DOHH2 (cell line): ENCODE measurements at regions not wholly inside any gene's neighbourhood (a gene's known extent, or its start where the extent isn't known, plus 50 kb on each side); places are given as distances from the start of the nearest gene placed in this dataset.
"Not testable (repeated sequence)": the region's sequence is repeated elsewhere in the genome, so short reads cannot be mapped to it uniquely, and the experiment has no call there.

Source experiments
- H3F3A ChIP-seq: fragments of 200-600 bp; sonication (generic), shearing (Covaris generic); 2 replicates; pipeline ENCODE4 v1.6.0; 2016; ENCODE audit warnings: antibody characterized with exemption, mild to moderate bottlenecking; ENCODE audit not compliant: control insufficient read depth, insufficient read depth
- H3K27ac ChIP-seq: fragments of 200-600 bp; sonication (generic); 2 replicates; pipeline ENCODE4 v1.5.1; 2014; ENCODE audit warnings: low read depth, mild to moderate bottlenecking, low read length, moderate library complexity
- H3K27me3 ChIP-seq: fragments of 200-600 bp; sonication (generic); 2 replicates; pipeline ENCODE4 v1.6.1; 2014; ENCODE audit warnings: mild to moderate bottlenecking, low read length, mixed read lengths; ENCODE audit not compliant: control insufficient read depth
- H3K36me3 ChIP-seq: fragments of 200-600 bp; sonication (generic); 2 replicates; pipeline ENCODE4 v1.6.1; 2014; ENCODE audit warnings: mild to moderate bottlenecking, low read length, moderate library complexity, mixed read lengths; ENCODE audit not compliant: control insufficient read depth
- H3K4me1 ChIP-seq: fragments of 200-600 bp; sonication (generic); 2 replicates; pipeline ENCODE4 v1.6.1; 2014; ENCODE audit warnings: mild to moderate bottlenecking, low read length, mixed read lengths; ENCODE audit not compliant: control insufficient read depth
- H3K4me2 ChIP-seq: fragments of 200-600 bp; sonication (generic); 2 replicates; pipeline ENCODE4 v1.6.0; 2014; ENCODE audit warnings: mild to moderate bottlenecking, low read length, moderate library complexity
- H3K4me3 ChIP-seq: fragments of 200-600 bp; sonication (generic); 2 replicates; pipeline ENCODE4 v1.5.1; 2014; ENCODE audit warnings: mild to moderate bottlenecking, low read length, mixed read lengths
- H3K79me2 ChIP-seq: fragments of 200-600 bp; sonication (generic); 2 replicates; pipeline ENCODE4 v1.6.1; 2014; ENCODE audit warnings: mild to moderate bottlenecking, low read length, mixed read lengths; ENCODE audit not compliant: control insufficient read depth
- H3K9me2 ChIP-seq: fragments of 200-600 bp; sonication (generic); replicated peaks from 2 replicates; pipeline ENCODE4 v1.6.1; 2014; ENCODE audit warnings: mild to moderate bottlenecking, low read length, mixed read lengths; ENCODE audit not compliant: control insufficient read depth
- H3K9me3 ChIP-seq: fragments of 200-600 bp; sonication (generic); 2 replicates; pipeline ENCODE4 v1.6.1; 2014; ENCODE audit warnings: antibody characterized with exemption, low read length, mixed read lengths; ENCODE audit not compliant: control insufficient read depth, insufficient read depth
- H4K20me1 ChIP-seq: fragments of 200-600 bp; sonication (generic); 2 replicates; pipeline ENCODE4 v1.6.0; 2014; ENCODE audit warnings: low read depth, mild to moderate bottlenecking, antibody characterized with exemption, low read length, moderate library complexity; ENCODE audit not compliant: control insufficient read depth, insufficient read depth
- EZH2phosphoT487 ChIP-seq: fragments of 200-600 bp; sonication (generic); IDR thresholded peaks from 2 replicates; pipeline ENCODE4 v1.6.1; 2017; ENCODE audit warnings: borderline replicate concordance, mild to moderate bottlenecking, antibody characterized with exemption, low read length, moderate library complexity, mixed read lengths
- TF ChIP-seq, protein P1 (sequence below): fragments of 200-600 bp; sonication (generic); IDR thresholded peaks from one replicate; pipeline ENCODE4 v1.5.1; 2014; ENCODE audit warnings: antibody characterized with exemption, mild to moderate bottlenecking, low read depth, low read length; ENCODE audit not compliant: poor library complexity, severe bottlenecking

- Histone ChIP-seq H3K9me3 (no peaks in the 10 kb centered on the region), H3K4me3 (no peak overlapping the region), H3K4me1 (peaks cover 68% of the 10 kb centered on the region), H4K20me1 (no peaks in the 10 kb centered on the region), H3K27ac (no peak overlapping the region), H3F3A (peaks cover 21% of the 10 kb centered on the region), H3K79me2 (no peaks in the 10 kb centered on the region), H3K36me3 (no peaks in the 10 kb centered on the region), H3K27me3 (no peaks in the 10 kb centered on the region), H3K4me2 (no peak overlapping the region), H3K9me2 (no peaks in the 10 kb centered on the region)
- TF ChIP-seq, protein P1, sequence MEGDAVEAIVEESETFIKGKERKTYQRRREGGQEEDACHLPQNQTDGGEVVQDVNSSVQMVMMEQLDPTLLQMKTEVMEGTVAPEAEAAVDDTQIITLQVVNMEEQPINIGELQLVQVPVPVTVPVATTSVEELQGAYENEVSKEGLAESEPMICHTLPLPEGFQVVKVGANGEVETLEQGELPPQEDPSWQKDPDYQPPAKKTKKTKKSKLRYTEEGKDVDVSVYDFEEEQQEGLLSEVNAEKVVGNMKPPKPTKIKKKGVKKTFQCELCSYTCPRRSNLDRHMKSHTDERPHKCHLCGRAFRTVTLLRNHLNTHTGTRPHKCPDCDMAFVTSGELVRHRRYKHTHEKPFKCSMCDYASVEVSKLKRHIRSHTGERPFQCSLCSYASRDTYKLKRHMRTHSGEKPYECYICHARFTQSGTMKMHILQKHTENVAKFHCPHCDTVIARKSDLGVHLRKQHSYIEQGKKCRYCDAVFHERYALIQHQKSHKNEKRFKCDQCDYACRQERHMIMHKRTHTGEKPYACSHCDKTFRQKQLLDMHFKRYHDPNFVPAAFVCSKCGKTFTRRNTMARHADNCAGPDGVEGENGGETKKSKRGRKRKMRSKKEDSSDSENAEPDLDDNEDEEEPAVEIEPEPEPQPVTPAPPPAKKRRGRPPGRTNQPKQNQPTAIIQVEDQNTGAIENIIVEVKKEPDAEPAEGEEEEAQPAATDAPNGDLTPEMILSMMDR: no peak
- no peak for TF ChIP-seq EZH2phosphoT487
Observed at GRCh38 chr12:95371571-95371970, 102.4 kb upstream of the METAP2 start.

DNA sequence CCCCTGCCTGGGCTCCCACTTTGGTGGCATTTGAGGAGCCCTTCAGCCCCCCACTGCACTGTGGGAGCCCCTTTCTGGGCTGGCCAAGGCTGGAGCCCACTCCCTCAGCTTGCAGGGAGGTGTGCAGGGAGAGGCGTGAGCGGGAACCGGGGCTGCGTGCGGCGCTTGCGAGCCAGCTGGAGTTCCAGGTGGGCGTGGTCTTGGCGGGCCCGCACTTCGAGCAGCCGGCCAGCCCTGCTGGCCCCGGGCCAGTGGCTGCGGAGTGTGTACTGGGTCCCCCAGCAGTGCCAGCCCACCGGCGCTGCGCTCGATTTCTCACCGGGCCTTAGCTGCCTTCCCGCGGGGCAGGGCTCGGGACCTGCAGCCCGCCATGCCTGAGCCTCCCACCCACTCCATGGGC, 94.5 kb upstream of the METAP2 start:
- not testable (repeated sequence) for H3K79me2 ChIP-seq, H3F3A ChIP-seq, H3K27me3 ChIP-seq, H3K4me3 ChIP-seq, H3K9me3 ChIP-seq, H3K4me2 ChIP-seq, H4K20me1 ChIP-seq, H3K27ac ChIP-seq, H3K9me2 ChIP-seq, H3K36me3 ChIP-seq
- H3K4me1 ChIP-seq: peaks cover 53% of the 10 kb centered on the region

DNA sequence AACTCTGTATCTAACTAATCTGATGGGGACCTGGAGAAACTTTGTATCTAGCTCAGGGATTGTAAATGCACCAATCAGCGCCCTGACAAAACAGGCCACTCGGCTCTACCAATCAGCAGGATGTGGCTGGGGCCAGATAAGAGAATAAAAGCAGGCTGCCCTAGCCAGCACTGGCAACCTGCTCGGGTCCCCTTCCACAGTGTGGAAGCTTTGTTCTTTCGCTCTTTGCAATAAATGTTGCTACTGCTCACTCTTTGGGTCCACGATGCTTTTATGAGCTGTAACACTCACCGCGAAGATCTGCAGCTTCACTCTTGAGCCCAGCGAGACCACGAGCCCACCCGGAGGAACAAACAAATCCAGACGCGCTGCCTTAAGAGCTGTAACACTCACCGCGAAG, 93.6 kb upstream of the METAP2 start:
- not testable (repeated sequence) for H3K79me2 ChIP-seq, H3K27me3 ChIP-seq, H3K4me2 ChIP-seq, H3K36me3 ChIP-seq, H4K20me1 ChIP-seq, H3K9me3 ChIP-seq, H3K9me2 ChIP-seq, H3K4me3 ChIP-seq, H3K27ac ChIP-seq, H3F3A ChIP-seq
- peaks cover 55% of the 10 kb centered on the region for H3K4me1 ChIP-seq

DNA sequence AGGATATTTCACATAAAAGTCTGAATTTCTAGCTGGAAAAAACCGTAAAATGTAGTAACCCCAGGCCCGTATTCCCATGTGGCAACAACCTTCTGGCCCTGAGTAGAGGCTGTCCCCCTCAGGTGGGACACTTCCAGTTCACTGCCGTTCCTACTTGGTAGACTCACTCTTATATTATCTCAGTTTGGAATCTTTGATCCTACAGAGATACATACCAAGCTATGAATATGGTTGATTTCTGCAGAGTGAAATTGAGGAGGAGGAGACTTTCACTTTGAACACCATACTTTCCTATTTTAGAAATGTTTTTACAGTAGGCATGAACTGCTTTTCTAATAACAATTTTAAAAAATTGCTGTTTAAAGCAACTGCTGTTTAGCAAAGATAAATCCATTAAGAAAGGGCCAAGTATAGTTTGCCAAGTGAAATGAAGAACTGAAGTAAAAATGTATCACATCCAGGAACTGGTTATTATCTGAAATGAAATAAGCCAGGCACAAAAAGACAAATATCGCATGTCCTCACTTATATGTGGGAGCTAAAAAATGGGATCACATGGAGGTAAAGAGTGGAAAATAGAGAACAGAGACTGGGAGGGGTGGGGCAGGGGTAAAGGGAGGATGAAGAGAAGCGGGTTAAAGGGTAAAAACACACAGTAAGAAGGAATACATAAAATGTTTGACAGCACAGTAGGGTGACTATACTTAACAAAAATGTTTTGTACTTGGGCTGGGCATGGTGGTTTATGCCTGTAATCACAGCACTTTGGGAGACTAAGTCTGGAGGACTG, 92.8 kb upstream of the METAP2 start:
- H3K4me1 ChIP-seq: peaks cover 53% of the 10 kb centered on the region
- no peaks in the 10 kb centered on the region for H3K9me3 ChIP-seq
- H3K79me2 ChIP-seq: no peaks in the 10 kb centered on the region
- no peak overlapping the region for H3K27ac ChIP-seq
- TF ChIP-seq EZH2phosphoT487: no peak
- TF ChIP-seq, protein P1: no peak
- H3K4me2 ChIP-seq: no peak overlapping the region
- no peaks in the 10 kb centered on the region for H3K36me3 ChIP-seq
- H3F3A ChIP-seq: peaks cover 5% of the 10 kb centered on the region; the same call in 1 of the 2 replicates
- H3K9me2 ChIP-seq: no peaks in the 10 kb centered on the region
- no peaks in the 10 kb centered on the region for H3K27me3 ChIP-seq
- no peaks in the 10 kb centered on the region for H4K20me1 ChIP-seq
- no peak overlapping the region for H3K4me3 ChIP-seq

DNA sequence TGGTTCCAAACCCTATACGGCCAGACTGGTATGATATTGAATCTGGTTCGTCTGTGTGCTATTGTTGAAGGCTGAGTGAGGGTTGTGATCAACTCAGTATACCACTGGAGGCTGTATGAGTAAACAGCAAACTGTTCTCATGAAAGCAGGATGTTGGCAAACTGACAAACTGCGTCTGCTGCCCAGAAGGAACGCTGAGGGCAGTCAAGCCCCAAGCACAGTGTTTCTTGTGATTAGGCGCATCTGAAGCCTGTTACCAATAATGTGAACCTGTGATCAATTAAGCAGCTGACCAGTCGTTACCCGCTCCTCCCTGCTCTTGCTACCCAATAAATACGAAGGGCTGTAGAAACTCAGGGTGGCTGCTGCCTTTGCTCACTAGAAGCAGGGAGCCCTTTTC, 90.0 kb upstream of the METAP2 start:
- peaks cover 45% of the 10 kb centered on the region for H3K4me1 ChIP-seq
- H3K9me2 ChIP-seq, H3K9me3 ChIP-seq, H3K79me2 ChIP-seq, H3K36me3 ChIP-seq, H4K20me1 ChIP-seq, H3F3A ChIP-seq, H3K4me3 ChIP-seq, H3K27me3 ChIP-seq, H3K27ac ChIP-seq, H3K4me2 ChIP-seq: not testable (repeated sequence)
